ENCODE measurements at regions not wholly inside any gene's neighbourhood (a gene's known extent, or its start where the extent isn't known, plus 50 kb on each side); places are given as distances from the start of the nearest gene placed in this dataset.

GRCh38 chr10:131560166-131560565 is 248.6 kb upstream of the TCERG1L start:
- DNase-seq, result no peak

GRCh38 chr10:131560706-131561355 is 249.3 kb upstream of the TCERG1L start:
- no peak for DNase-seq

- no peak for DNase-seq
Measured at GRCh38 chr10:131561897-131562296, 250.4 kb upstream of the TCERG1L start.

DNA sequence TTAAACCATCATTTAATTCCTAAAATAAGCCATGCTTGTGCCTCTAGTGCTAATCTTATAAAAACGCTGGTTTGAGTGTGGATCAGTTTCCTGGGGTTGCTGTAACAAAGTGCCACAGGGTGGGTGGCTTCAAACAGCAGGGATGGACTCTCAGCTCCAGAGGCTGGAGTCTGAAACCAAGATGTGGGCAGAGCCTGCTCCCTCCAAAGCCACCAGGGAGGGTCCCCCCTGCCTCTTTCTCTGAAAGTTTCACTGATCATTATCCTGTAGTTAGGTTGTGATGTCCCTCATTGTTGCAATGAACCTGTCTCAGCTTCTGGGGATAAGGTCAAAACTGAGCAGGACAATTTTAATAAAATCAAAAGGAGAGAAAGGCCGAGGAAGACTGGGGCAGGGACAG is 251.9 kb upstream of the TCERG1L start:
- no peak for DNase-seq

DNA sequence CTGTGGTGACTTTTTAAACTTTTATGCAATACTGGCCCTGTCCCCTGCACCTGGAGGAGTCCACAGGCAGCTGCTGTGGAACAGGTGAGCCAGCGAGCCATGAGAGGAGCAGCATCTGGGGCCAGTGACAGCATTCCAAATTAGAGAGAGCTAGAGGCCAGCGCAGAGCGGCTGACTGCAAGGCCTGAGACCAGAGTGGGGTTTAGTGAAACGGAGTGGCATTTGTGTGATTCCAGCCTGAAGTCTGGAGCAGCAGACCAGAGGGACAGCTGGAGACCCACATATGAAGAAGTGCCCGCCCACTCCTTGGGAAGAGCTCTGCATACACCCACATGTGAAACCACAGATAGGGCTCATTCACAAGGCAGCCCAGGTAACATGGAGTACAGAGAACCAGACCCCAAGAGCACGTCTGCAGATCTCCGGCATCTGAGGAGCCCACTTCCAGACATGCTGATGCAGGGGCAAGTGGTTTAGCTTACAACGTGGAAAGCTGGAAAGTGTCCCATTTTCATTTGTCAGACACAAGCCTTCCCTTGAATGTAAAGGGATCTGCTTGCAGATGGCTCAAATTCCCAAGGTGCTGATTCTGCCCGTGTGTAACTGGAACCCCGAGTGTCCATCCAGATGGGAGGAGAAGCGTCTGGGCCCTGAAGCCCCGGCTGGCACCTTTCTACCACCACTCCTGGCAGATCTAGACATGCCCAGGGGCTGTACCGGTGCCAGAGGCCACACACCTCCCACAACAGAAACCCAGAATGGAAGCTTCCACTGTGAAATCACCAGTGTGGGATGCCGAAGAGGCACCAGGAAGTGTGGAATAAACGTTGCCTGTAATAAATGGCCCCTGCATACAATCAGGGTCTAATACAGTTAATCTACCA is 256.0 kb upstream of the TCERG1L start:
- no peak for DNase-seq

- no peak for DNase-seq
Measured at GRCh38 chr10:131568866-131569265, 257.3 kb upstream of the TCERG1L start.

DNA sequence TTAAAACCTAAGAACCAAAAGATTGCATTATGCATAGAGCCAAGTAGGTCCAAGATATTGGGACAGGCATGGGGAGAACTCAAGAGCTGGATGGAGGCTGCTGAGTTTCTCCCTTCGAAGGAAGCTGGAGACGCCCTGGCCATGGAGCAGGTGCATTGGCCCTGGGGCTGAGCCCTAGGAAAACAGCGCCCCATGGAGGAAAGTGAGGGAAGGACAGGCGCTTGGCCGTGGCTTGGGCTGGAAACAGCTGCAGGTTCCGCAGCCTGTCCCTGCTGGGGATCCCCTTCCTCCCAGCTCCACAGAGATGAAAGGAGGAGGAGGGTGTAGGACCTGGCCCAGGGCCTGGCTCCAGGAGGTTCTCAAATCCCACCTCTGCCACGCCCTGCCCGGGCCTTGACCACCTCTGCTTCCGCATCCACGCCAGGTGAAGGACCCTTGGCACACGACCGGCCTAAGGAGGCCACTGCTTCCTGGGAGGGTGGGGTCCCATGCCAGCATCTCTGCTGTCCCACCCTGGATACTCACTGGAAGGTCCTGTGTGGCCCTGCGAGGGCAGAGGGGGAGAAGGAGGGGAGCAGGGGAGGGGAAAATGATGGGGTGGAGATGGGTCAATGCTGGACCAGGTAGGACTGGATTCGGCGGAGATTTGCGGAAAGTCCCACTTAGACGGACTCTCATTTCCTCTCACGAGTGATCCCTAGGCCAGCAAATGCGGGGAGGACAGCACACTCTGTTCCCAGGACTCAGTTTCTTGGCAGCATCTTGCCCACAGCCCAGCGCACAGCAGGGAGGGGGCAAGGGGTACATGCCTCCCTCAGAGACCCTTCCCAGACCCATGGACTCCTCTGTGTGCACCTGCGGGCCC is 258.6 kb upstream of the TCERG1L start:
- no peak for DNase-seq

DNA sequence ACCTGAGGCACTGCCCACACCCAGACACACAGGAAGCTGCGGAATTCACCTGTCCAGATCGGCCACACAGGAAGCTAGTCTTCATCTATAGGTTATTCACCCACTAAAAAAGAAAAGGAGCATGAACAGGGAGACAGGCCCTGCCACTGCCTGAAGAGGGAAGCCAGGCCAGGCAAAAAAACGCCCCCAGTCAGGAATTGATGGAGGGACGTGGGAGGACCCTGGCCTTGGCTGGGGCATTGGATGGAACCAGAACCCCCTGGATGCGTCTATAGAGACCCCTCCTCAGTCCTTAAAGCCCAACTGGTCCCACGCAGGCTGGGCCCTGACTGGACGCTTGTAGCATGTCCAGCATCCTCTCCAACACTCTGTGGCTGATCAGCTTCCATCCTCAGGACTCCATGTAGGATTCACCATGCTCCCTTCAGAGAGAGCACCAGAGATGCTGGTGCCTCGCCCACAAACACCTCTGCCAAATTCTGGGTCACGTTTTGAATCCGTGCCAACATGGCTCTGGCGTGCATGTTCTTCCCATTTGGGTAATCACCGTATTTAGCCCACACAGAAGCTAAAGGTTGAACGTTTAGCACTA is 259.3 kb upstream of the TCERG1L start:
- DNase-seq, result no peak

DNA sequence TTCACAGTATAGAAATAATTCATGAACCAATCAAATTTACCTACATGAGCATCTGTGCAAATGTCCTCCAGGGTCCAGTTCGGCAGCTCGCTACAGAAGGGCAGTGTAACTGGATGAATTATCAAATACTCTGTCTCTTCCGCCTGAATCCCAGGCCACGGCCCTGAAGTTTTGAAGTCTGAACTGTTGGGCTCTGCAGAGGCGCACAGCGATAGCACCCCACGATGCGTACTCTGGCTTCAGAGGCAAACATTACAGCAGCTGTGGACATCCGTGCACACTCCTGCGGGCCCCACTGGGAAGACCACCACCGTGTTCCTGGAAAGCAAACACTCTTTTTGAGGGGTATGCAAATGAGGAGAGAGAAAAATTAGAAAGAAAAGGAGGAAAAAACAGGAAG is 259.8 kb upstream of the TCERG1L start:
- no peak for DNase-seq

DNA sequence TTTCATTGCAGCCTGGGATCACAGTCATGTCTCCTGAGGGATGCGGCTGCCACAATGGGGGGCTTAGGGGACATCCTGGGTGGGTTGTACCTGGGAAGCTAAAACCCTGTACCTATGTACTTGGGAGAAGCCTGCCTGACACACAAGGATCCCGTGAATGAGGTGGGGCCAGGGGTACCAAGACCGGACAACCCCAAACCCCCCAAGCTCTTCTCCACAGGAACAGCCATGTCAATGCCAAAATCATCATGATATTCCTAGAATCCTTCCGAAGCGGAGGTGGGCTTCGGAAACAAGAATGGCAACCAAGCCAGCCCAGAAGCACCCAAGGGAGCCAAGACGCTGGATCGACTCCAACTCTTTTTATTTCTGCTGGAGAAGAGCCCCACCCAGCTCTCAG is 260.3 kb upstream of the TCERG1L start:
- no peak for DNase-seq

GRCh38 chr10:131573256-131573655 is 261.7 kb upstream of the TCERG1L start:
- no peak for DNase-seq

DNA sequence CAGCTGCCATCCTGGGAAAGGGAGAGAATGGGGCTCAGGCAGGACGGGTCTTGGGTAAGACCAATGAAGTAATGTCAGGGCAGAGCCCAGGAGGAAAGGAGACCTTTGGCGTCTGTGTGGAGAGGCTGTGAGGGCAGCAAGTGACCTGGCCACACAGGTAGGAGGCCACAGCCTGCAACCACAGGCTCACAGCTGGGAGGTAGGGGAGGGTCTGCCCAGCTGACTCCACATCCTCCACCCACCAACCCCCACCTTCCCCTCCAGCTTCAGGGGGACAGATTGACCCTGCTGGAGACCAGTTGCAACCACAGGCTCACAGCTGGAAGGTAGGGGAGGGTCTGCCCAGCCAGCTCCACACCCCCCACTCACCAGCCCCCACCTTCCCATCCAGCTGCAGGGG is 262.2 kb upstream of the TCERG1L start:
- no peak for DNase-seq

- DNase-seq, result no peak
Measured at GRCh38 chr10:131574363-131574706, 262.8 kb upstream of the TCERG1L start.

DNA sequence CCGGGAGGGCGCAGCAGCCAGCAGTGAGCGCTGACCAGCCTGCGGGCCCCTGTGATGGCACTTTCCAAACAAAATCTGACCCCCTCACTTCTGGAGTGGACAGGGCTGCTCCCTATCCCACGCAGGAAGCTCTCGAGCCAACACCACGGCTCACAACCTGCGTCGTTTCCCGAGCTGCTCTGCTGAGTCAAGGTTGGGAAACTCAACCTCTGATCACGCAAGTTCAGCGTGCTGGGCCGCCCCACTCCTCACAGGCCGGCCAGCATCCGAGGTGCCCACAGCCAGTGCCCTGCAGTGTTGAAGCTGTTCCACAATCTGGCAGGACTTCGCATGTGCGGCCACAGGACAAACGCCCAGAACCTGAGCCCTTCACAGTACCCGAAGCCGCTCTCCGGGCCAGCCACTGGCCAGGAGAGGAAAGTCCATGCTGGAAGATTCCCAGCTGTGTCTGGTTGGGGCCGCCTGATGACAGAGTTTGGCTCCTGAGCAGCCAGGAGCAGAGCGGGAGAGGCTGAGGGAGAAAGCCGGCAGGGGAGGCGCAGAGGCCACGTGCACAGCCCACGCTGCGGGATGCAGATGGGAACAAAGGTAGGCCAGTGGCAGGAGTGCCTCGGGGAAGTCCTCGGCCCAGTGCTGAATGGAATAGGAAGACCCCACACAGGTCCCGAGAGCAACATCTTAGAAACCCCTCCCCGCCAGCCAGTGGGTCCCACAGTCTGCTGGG is 263.3 kb upstream of the TCERG1L start:
- no peak for DNase-seq

DNA sequence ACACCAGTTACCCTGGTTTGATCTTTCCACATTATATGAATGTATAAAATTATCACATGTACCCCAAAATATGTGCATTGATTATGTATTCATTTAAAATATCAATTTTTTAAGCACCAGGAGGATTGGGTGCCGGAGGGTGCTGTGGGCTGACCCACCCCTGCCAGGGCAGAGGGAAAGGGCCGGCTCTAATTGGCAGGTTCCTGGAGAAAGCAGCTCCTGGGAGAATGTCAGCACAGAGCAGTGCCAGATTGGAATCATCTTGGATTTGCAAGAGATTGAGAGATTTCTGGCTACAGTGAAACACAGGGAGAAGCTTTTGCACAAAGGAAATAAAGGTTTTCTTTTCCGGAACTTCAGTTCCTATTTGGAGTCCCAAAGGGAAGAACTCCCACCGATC is 264.4 kb upstream of the TCERG1L start:
- no peak for DNase-seq

- DNase-seq, result no peak
Measured at GRCh38 chr10:131576341-131577177, 265.0 kb upstream of the TCERG1L start.

DNA sequence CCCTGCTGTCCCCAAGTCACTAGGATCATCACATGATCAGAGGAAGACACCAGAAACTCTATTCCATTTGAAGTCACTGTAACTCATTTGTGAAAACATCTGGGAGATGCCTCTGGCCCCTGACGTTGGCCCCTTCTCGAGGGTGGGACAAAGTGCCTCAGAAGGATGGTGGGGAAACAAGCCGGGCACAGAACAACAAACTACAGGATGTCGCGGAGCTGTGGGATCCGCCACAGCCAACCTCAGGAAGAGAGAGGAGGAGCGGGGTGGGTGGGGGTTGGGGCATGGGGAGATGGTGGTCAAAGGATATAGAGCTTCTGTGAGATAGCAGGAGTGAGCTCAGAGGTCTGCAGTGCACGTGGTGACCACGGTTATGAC is 265.6 kb upstream of the TCERG1L start:
- DNase-seq, result no peak

DNA sequence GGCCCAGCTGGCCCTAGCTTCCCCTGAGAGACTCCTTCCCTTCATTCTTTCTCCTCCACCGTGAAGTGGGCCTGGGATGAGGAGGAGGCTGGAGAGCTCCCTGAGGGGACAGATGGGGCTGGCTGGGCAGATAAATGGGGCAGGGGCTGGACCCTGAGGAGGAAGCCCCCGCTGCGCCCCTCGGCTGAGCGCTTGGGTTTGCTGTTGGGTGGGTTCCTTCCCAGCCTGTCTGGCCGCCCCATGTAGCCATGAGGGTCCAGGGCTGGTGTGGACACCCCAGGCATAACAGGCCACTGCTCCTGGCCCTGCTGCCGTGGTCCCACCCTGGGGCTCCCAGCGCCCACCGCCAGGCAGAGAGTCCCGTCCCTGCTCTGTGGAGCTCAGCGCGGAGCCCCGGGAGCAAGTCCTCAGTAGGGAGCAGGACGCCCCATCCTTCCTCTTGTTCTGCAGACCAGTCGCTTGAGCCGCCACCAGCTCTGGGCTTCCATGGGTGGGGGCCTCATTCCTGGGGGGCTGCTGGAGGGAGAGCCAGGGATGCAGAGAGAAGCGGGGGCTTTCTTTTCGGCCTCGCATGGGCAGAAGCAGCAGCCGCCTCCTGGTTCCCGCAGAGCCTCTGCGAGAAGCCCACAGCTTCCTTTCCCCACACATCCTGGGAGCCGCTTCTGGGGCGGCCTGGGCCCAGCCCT is 266.4 kb upstream of the TCERG1L start:
- no peak for DNase-seq

GRCh38 chr10:131578472-131578970 is 267.0 kb upstream of the TCERG1L start:
- DNase-seq, result no peak
